PC-9 (cell line): ENCODE measurements at regions not wholly inside any gene's neighbourhood (a gene's known extent, or its start where the extent isn't known, plus 50 kb on each side); places are given as distances from the start of the nearest gene placed in this dataset.

Source experiments
- BruUV-seq: library from RNA; stranded (reverse); fragments of 400-500 nt; replicated peaks from 2 replicates; lab custom pipeline; 2021; lab: Mats Ljungman, UMichigan
- CTCF ChIA-PET: fragments of 300-600 bp; sonication (Branson Sonifier 250); formaldehyde crosslinking; loops from one replicate; lab custom pipeline; 2022; ENCODE audit warnings: antibody characterized with exemption; lab: Charles Lee
- POLR2A ChIA-PET: fragments of 300-600 bp; sonication (Branson Sonifier 250); formaldehyde crosslinking; loops from one replicate; lab custom pipeline; 2022; ENCODE audit warnings: antibody characterized with exemption; ENCODE audit not compliant: unreplicated experiment; lab: Charles Lee
- DNase-seq, 2 experiments: peaks; one replicate each; pipeline versions ENCODE4 v3.0.0 to v3.0.0-alpha.2; 2015 to 2022; ENCODE audit warnings: mixed read lengths in 1 of 2
- H2AFZ ChIP-seq: fragments of 200-600 bp; sonication (generic); 2 replicates; pipeline ENCODE4 v1.8.1; 2017; ENCODE audit warnings: antibody characterized with exemption
- H3F3A ChIP-seq: fragments of 200-600 bp; sonication (generic); 2 replicates; pipeline ENCODE4 v1.8.1; 2017; ENCODE audit warnings: antibody characterized with exemption, mild to moderate bottlenecking, low read depth; ENCODE audit not compliant: insufficient read depth
- H3K27ac ChIP-seq: fragments of 200-600 bp; sonication (generic); 2 replicates; pipeline ENCODE4 v1.6.1; 2016; ENCODE audit warnings: mixed run types
- H3K27me3 ChIP-seq: fragments of 200-600 bp; sonication (generic); 2 replicates; pipeline ENCODE4 v1.6.1; 2016; ENCODE audit warnings: low read depth, mixed run types; ENCODE audit not compliant: insufficient read depth
- H3K36me3 ChIP-seq: fragments of 200-600 bp; sonication (generic); 2 replicates; pipeline ENCODE4 v1.6.1; 2016; ENCODE audit warnings: low read depth, mixed run types
- H3K4me1 ChIP-seq: fragments of 200-600 bp; sonication (generic); replicated peaks from 2 replicates; pipeline ENCODE4 v1.6.1; 2016; ENCODE audit warnings: mixed run types; ENCODE audit not compliant: insufficient read depth
- H3K4me2 ChIP-seq: fragments of 200-600 bp; sonication (generic); 2 replicates; pipeline ENCODE4 v1.6.1; 2017; ENCODE audit warnings: mixed run types
- H3K4me3 ChIP-seq: fragments of 200-600 bp; sonication (generic); 2 replicates; pipeline ENCODE4 v1.6.1; 2016; ENCODE audit warnings: mixed run types
- H3K79me2 ChIP-seq: fragments of 200-600 bp; sonication (generic); 2 replicates; pipeline ENCODE4 v1.6.1; 2017; ENCODE audit warnings: low read depth, mixed run types
- H3K9me2 ChIP-seq: fragments of 200-600 bp; sonication (generic); 2 replicates; pipeline ENCODE4 v1.8.1; 2017; ENCODE audit warnings: mild to moderate bottlenecking; ENCODE audit not compliant: insufficient read depth
- H3K9me3 ChIP-seq: fragments of 200-600 bp; sonication (generic); 2 replicates; pipeline ENCODE4 v1.8.1; 2016; ENCODE audit warnings: low read depth; ENCODE audit not compliant: insufficient read depth
- H4K20me1 ChIP-seq: fragments of 200-600 bp; sonication (generic); 2 replicates; pipeline ENCODE4 v1.8.1; 2017; ENCODE audit not compliant: insufficient read depth
- EZH2 ChIP-seq: fragments of 200-600 bp; sonication (generic); IDR thresholded peaks from 2 replicates; pipeline ENCODE4 v1.8.0; 2017; ENCODE audit warnings: antibody characterized with exemption, low read depth
- intact Hi-C: fragments of 100-400 bp; cut with micrococcal nuclease; formaldehyde crosslinking; loops from one replicate; pipeline ENCODE4 v1.10.0; 2022; ENCODE audit not compliant: unreplicated experiment
- TF ChIP-seq, protein P1 (sequence below): fragments of 200-600 bp; sonication (generic); conservative IDR thresholded peaks from 2 replicates; pipeline ENCODE4 v1.6.1; 2017; ENCODE audit warnings: mixed run types, antibody characterized with exemption, mild to moderate bottlenecking, moderate library complexity

DNA sequence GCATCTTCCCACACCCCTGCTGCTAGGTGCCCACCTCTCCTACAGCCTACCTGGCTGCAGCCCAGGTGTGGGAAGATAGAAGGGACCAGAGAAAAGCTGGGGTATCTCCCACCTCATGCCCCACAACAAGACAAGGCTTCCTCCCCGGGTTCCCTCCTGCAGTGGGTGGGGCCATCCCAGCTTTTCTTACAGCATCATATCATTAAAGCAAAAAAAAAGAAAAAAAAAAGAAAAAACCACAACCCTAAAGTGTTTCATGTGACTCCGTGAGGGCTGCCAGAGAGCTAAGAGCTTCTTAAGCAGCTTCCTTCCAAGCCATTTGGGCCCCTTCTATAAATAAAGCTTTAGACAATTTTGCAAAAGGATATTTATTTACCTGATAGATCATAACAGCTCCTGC, 455.4 kb upstream of the TSHZ3 start:
- H3K27me3 ChIP-seq, result 0 out of 2 replicates have a peak, but pooled peaks cover 8% of the 10 kb centered on the region
- H3K4me3 ChIP-seq, result no peak overlapping the region
- H3K36me3 ChIP-seq, result no peaks in the 10 kb centered on the region
- BruUV-seq, result no TSS peak
- no peaks in the 10 kb centered on the region for H4K20me1 ChIP-seq
- no peaks in the 10 kb centered on the region for H3K4me1 ChIP-seq
- ChIA-PET POLR2A (no interaction called here), CTCF (no interaction called here)
- H3K4me2 ChIP-seq, result no peak overlapping the region
- intact Hi-C loops, result no loop called here
- no peak for DNase-seq
- H2AFZ ChIP-seq, result no peak overlapping the region
- no peaks in the 10 kb centered on the region for H3F3A ChIP-seq
- no peaks in the 10 kb centered on the region for H3K9me2 ChIP-seq
- H3K27ac ChIP-seq, result no peak overlapping the region
- H3K9me3 ChIP-seq, result no peaks in the 10 kb centered on the region
- TF ChIP-seq EZH2, result no peak
- TF ChIP-seq, protein P1, sequence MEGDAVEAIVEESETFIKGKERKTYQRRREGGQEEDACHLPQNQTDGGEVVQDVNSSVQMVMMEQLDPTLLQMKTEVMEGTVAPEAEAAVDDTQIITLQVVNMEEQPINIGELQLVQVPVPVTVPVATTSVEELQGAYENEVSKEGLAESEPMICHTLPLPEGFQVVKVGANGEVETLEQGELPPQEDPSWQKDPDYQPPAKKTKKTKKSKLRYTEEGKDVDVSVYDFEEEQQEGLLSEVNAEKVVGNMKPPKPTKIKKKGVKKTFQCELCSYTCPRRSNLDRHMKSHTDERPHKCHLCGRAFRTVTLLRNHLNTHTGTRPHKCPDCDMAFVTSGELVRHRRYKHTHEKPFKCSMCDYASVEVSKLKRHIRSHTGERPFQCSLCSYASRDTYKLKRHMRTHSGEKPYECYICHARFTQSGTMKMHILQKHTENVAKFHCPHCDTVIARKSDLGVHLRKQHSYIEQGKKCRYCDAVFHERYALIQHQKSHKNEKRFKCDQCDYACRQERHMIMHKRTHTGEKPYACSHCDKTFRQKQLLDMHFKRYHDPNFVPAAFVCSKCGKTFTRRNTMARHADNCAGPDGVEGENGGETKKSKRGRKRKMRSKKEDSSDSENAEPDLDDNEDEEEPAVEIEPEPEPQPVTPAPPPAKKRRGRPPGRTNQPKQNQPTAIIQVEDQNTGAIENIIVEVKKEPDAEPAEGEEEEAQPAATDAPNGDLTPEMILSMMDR, result no peak
- no peaks in the 10 kb centered on the region for H3K79me2 ChIP-seq

DNA sequence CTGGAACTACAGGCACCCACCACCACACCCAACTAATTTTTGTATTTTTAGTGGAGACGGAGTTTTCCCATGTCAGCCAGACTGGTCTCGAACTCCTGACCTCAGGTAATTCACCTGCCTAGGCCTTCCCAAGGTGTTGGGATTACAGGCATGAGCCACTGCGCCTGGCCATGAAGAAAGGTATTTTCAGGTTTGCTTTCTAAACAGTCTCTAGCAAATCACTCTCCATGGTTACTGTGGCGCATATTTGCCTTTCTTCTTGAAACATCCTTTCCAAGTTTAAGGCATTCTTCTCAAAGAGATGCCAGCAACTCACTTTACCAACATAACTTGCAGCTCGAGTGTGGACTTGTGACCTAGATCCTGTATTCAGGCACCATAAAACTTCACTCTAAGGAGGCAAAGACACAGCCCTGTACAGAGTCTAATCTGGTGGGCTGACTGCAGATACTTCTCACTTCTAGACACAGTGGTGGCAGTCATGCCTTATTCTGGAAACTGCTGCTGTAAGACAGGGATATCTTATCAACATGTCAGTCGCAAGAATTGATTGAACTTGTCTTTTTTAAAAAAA, 461.4 kb upstream of the TSHZ3 start:
- intact Hi-C loops, result no loop called here
- no TSS peak for BruUV-seq
- Histone ChIP-seq H3K36me3 (no peaks in the 10 kb centered on the region), H3K27ac (no peak overlapping the region), H4K20me1 (no peaks in the 10 kb centered on the region), H3K4me2 (no peak overlapping the region), H2AFZ (no peak overlapping the region), H3K9me2 (no peaks in the 10 kb centered on the region), H3K4me3 (no peak overlapping the region), H3K9me3 (no peaks in the 10 kb centered on the region), H3F3A (no peaks in the 10 kb centered on the region), H3K4me1 (no peaks in the 10 kb centered on the region), H3K27me3 (peaks cover under 1% of the 10 kb centered on the region; the same call in 1 of the 2 replicates), H3K79me2 (no peaks in the 10 kb centered on the region)
- DNase-seq, result no peak
- POLR2A ChIA-PET, result no interaction called here
- TF ChIP-seq, protein P1, result no peak
- no peak for TF ChIP-seq EZH2
- CTCF ChIA-PET, result no interaction called here

DNA sequence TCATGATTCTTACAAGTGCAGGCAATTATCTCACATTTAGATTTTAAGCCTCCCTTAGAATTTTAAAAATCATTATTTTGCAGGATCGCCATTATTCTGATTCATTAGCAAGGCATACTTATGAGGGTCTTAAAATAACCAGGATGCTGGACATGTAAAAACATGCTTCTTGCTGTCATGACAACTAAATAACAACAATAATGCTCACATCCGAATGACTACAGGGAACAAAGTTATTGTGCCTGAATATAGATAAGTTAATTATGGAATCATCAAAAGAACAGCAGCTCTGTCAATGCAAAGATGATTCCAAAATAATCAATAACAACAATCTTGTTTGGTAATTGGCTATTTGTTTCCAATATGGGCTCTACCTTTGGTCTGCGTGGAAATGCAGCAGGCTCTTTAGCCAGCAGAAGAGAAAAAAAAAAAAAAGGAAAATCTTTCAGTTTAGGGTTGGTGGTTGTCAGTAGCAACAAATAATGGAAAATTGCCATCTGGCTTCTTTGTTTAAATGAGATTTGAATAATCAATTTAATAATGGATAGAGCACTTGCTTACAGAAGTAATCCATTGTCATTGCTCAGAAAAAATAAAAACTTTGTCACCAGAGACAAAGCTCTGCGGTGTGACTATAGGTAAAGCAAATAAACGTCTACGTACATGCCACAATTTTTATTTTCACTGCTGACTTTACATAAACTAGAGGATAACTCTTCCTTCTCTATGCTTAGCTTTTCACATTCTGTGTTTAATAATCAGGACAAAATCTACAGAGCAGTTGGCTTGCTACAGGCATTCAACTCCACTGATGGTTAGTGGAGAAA, 468.9 kb upstream of the TSHZ3 start:
- Histone ChIP-seq H3K27me3 (peaks cover 9% of the 10 kb centered on the region; the same call in 1 of the 2 replicates), H3K4me1 (no peaks in the 10 kb centered on the region), H2AFZ (no peak overlapping the region), H3K4me2 (no peak overlapping the region), H3K79me2 (no peaks in the 10 kb centered on the region), H3K9me3 (no peaks in the 10 kb centered on the region), H4K20me1 (no peaks in the 10 kb centered on the region; the same call in 1 of the 2 replicates), H3K27ac (no peak overlapping the region), H3F3A (no peaks in the 10 kb centered on the region), H3K36me3 (no peaks in the 10 kb centered on the region), H3K9me2 (no peaks in the 10 kb centered on the region), H3K4me3 (no peak overlapping the region)
- CTCF ChIA-PET, result no interaction called here
- BruUV-seq, result no TSS peak
- TF ChIP-seq, protein P1, result no peak
- TF ChIP-seq EZH2, result no peak
- intact Hi-C loops, result no loop called here
- POLR2A ChIA-PET, result no interaction called here
- no peak for DNase-seq
